ENCODE measurements at regions not wholly inside any gene's neighbourhood (a gene's known extent, or its start where the extent isn't known, plus 50 kb on each side); places are given as distances from the start of the nearest gene placed in this dataset.

- TF ChIP-seq CTCF (IDR thresholded peaks at IDR 0.05; ENCODE audit: low read depth, low read length, missing input control), result no peak
- TF ChIP-seq SP1 (IDR thresholded peaks at IDR 0.05), result peak; percentile 93
- TF ChIP-seq JUND (IDR thresholded peaks at IDR 0.05), result peak; percentile 95 to 97
- TF ChIP-seq RAD21 (IDR thresholded peaks at IDR 0.05), result peak; percentile 33 to 36
- TF ChIP-seq, protein P1, sequence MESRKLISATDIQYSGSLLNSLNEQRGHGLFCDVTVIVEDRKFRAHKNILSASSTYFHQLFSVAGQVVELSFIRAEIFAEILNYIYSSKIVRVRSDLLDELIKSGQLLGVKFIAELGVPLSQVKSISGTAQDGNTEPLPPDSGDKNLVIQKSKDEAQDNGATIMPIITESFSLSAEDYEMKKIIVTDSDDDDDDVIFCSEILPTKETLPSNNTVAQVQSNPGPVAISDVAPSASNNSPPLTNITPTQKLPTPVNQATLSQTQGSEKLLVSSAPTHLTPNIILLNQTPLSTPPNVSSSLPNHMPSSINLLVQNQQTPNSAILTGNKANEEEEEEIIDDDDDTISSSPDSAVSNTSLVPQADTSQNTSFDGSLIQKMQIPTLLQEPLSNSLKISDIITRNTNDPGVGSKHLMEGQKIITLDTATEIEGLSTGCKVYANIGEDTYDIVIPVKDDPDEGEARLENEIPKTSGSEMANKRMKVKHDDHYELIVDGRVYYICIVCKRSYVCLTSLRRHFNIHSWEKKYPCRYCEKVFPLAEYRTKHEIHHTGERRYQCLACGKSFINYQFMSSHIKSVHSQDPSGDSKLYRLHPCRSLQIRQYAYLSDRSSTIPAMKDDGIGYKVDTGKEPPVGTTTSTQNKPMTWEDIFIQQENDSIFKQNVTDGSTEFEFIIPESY (IDR thresholded peaks at IDR 0.05), result peak; percentile 27
Observed at GRCh38 chr5:85716344-85717202, 901.2 kb upstream of the COX7C start.

Measured in liver (tissue), 3 donors.